ENCODE measurements at regions not wholly inside any gene's neighbourhood (a gene's known extent, or its start where the extent isn't known, plus 50 kb on each side); places are given as distances from the start of the nearest gene placed in this dataset.
"Not testable (repeated sequence)": the region's sequence is repeated elsewhere in the genome, so short reads cannot be mapped to it uniquely, and the experiment has no call there.

- DNase-seq, result no peak
Measured at GRCh38 chr5:67674159-67674655, 477.6 kb upstream of the CD180 start.

- no peak for DNase-seq
Measured at GRCh38 chr5:67673618-67674017, 477.0 kb upstream of the CD180 start.

- no peak for DNase-seq
Measured at GRCh38 chr5:67673180-67673579, 476.6 kb upstream of the CD180 start.

- DNase-seq, result no peak
Measured at GRCh38 chr5:67672636-67673035, 476.0 kb upstream of the CD180 start.

- no peak for DNase-seq
Measured at GRCh38 chr5:67669916-67670315, 473.3 kb upstream of the CD180 start.

GRCh38 chr5:67660149-67660548 lies 463.6 kb upstream of the CD180 start:
- no peak for DNase-seq

- DNase-seq, result no peak
Measured at GRCh38 chr5:67659288-67659687, 462.7 kb upstream of the CD180 start.

GRCh38 chr5:67657055-67657454 lies 460.5 kb upstream of the CD180 start:
- no peak for DNase-seq

- no peak for DNase-seq
Measured at GRCh38 chr5:67652201-67652600, 455.6 kb upstream of the CD180 start.

GRCh38 chr5:67651180-67651579 lies 454.6 kb upstream of the CD180 start:
- DNase-seq, result no peak

- DNase-seq, result no peak
Measured at GRCh38 chr5:67648201-67648671, 451.6 kb upstream of the CD180 start.

GRCh38 chr5:67647772-67648171 lies 451.2 kb upstream of the CD180 start:
- no peak for DNase-seq

- no peak for DNase-seq
Measured at GRCh38 chr5:67644221-67644920, 447.8 kb upstream of the CD180 start.

- no peak for DNase-seq
Measured at GRCh38 chr5:67643536-67643935, 446.9 kb upstream of the CD180 start.

GRCh38 chr5:67639976-67640375 lies 443.4 kb upstream of the CD180 start:
- DNase-seq, result no peak

GRCh38 chr5:67639313-67639712 lies 442.7 kb upstream of the CD180 start:
- DNase-seq, result no peak

- DNase-seq, result no peak
Measured at GRCh38 chr5:67636850-67637524, 440.4 kb upstream of the CD180 start.

GRCh38 chr5:67636091-67636490 lies 439.5 kb upstream of the CD180 start:
- no peak for DNase-seq

GRCh38 chr5:67627079-67627478 lies 430.5 kb upstream of the CD180 start:
- not testable (repeated sequence) for DNase-seq

GRCh38 chr5:67623078-67623477 lies 426.5 kb upstream of the CD180 start:
- DNase-seq, result no peak

GRCh38 chr5:67620424-67621397 lies 424.1 kb upstream of the CD180 start:
- DNase-seq, result no peak

- DNase-seq, result no peak
Measured at GRCh38 chr5:67619636-67620035, 423.0 kb upstream of the CD180 start.

GRCh38 chr5:67619235-67619634 lies 422.6 kb upstream of the CD180 start:
- no peak for DNase-seq
